GM21786 (cell line): ENCODE measurements at regions not wholly inside any gene's neighbourhood (a gene's known extent, or its start where the extent isn't known, plus 50 kb on each side); places are given as distances from the start of the nearest gene placed in this dataset.
A peak's percentile ranks its signal among the peaks of the same experiment; 100 is the strongest.

Experiments
- ATAC-seq: cut with Tn5 transposase; IDR thresholded peaks from one replicate; pipeline ENCODE4 v1.9.1; 2021; ENCODE audit not compliant: unreplicated experiment

- no peak for ATAC-seq
These were observed 108.2 kb downstream of the NCOR2 start for GRCh38 chr12:124458992-124459851.

- no peak for ATAC-seq
These were observed 109.0 kb downstream of the NCOR2 start for GRCh38 chr12:124458220-124458991.

- ATAC-seq: peak; percentile 29
These were observed 109.9 kb downstream of the NCOR2 start for GRCh38 chr12:124457287-124458219.

GRCh38 chr12:124456652-124457152 is 110.7 kb downstream of the NCOR2 start:
- ATAC-seq: no peak

- no peak for ATAC-seq
These were observed 111.2 kb downstream of the NCOR2 start for GRCh38 chr12:124456133-124456651.

GRCh38 chr12:124455336-124455735 is 112.1 kb downstream of the NCOR2 start:
- no peak for ATAC-seq

- ATAC-seq: no peak
These were observed 112.7 kb downstream of the NCOR2 start for GRCh38 chr12:124454735-124455134.

- ATAC-seq: no peak
These were observed 113.1 kb downstream of the NCOR2 start for GRCh38 chr12:124454352-124454725.

- peak; percentile 79 for ATAC-seq
These were observed 113.7 kb downstream of the NCOR2 start for GRCh38 chr12:124453419-124454351.

GRCh38 chr12:124452576-124453331 is 114.7 kb downstream of the NCOR2 start:
- no peak for ATAC-seq

- ATAC-seq: no peak
These were observed 115.7 kb downstream of the NCOR2 start for GRCh38 chr12:124451637-124452243.

GRCh38 chr12:124451016-124451415 is 116.4 kb downstream of the NCOR2 start:
- ATAC-seq: no peak

GRCh38 chr12:124450376-124450750 is 117.0 kb downstream of the NCOR2 start:
- ATAC-seq: no peak

- ATAC-seq: no peak
These were observed 117.6 kb downstream of the NCOR2 start for GRCh38 chr12:124449623-124450375.

- no peak for ATAC-seq
These were observed 118.3 kb downstream of the NCOR2 start for GRCh38 chr12:124448955-124449622.

GRCh38 chr12:124448241-124448954 is 119.0 kb downstream of the NCOR2 start:
- no peak for ATAC-seq

- ATAC-seq: no peak
These were observed 121.0 kb downstream of the NCOR2 start for GRCh38 chr12:124446364-124446763.
